ENCODE measurements at regions not wholly inside any gene's neighbourhood (a gene's known extent, or its start where the extent isn't known, plus 50 kb on each side); places are given as distances from the start of the nearest gene placed in this dataset.

GRCh38 chr2:21422724-21423522 is 299.2 kb downstream of the TDRD15 start (continued):
- no peak for TF ChIP-seq AHR (CRISPR knock-in tag; IDR thresholded peaks at IDR 0.05)
- no peak for TF ChIP-seq TRAFD1 (CRISPR knock-in tag; IDR thresholded peaks at IDR 0.05; ENCODE audit: borderline replicate concordance)
- no peak for TF ChIP-seq IRX3 (CRISPR knock-in tag; IDR thresholded peaks at IDR 0.05; ENCODE audit: borderline replicate concordance, low read depth)
- TF ChIP-seq SNAPC2 (CRISPR knock-in tag; IDR thresholded peaks at IDR 0.05), result no peak
- no peak; the same call in 1 of the 2 replicates for TF ChIP-seq MBD4 (IDR thresholded peaks at IDR 0.05; ENCODE audit: borderline replicate concordance, low read length)
- TF ChIP-seq TFE3 (CRISPR knock-in tag; IDR thresholded peaks at IDR 0.05), result peak; percentile 93
- no peak for TF ChIP-seq CSRNP2 (CRISPR knock-in tag; conservative IDR thresholded peaks at IDR 0.05; ENCODE audit: low read depth)
- no peak for TF ChIP-seq FOXC1 (CRISPR knock-in tag; IDR thresholded peaks at IDR 0.05; ENCODE audit: borderline replicate concordance)
- TF ChIP-seq ZNF451 (CRISPR knock-in tag; IDR thresholded peaks at IDR 0.05), result no peak
- no peak for TF ChIP-seq KLF11 (CRISPR knock-in tag; IDR thresholded peaks at IDR 0.05)
- TF ChIP-seq ZNF883 (CRISPR knock-in tag; IDR thresholded peaks at IDR 0.05; ENCODE audit: not compliant biosample characterization), result no peak
- no peak for TF ChIP-seq ZBTB8A (CRISPR knock-in tag; IDR thresholded peaks at IDR 0.05; ENCODE audit: borderline replicate concordance, low read depth)
- no peak for TF ChIP-seq CBX1 (IDR thresholded peaks at IDR 0.05; ENCODE audit: low read depth)
- TF ChIP-seq ZNF710 (CRISPR knock-in tag; IDR thresholded peaks at IDR 0.05; ENCODE audit: borderline replicate concordance), result no peak
- no peak for TF ChIP-seq ZNF431 (CRISPR knock-in tag; IDR thresholded peaks at IDR 0.05; ENCODE audit: borderline replicate concordance, low read depth)
- TF ChIP-seq TFDP1 (CRISPR knock-in tag; IDR thresholded peaks at IDR 0.05; ENCODE audit: borderline replicate concordance), result no peak
- TF ChIP-seq RNF2 (conservative IDR thresholded peaks at IDR 0.05; ENCODE audit: low read depth), result no peak
- no peak; the same call in 1 of the 2 replicates for TF ChIP-seq MNT (IDR thresholded peaks at IDR 0.05)
- TF ChIP-seq HDAC1 (CRISPR knock-in tag; IDR thresholded peaks at IDR 0.05), result 0 out of 2 replicates have a peak, but pooled peaks have one; percentile 30
- TF ChIP-seq SP1 (IDR thresholded peaks at IDR 0.05), result no peak
- no peak for TF ChIP-seq SP1 (CRISPR knock-in tag; IDR thresholded peaks at IDR 0.05)

All from HepG2 (cell line).